PC-9 (cell line): ENCODE measurements at regions not wholly inside any gene's neighbourhood (a gene's known extent, or its start where the extent isn't known, plus 50 kb on each side); places are given as distances from the start of the nearest gene placed in this dataset.

Experiments used
- BruUV-seq: library from RNA; stranded (reverse); fragments of 400-500 nt; replicated peaks from 2 replicates; lab custom pipeline; 2021; lab: Mats Ljungman, UMichigan
- CTCF ChIA-PET: fragments of 300-600 bp; sonication (Branson Sonifier 250); formaldehyde crosslinking; loops from one replicate; lab custom pipeline; 2022; ENCODE audit warnings: antibody characterized with exemption; lab: Charles Lee
- POLR2A ChIA-PET: fragments of 300-600 bp; sonication (Branson Sonifier 250); formaldehyde crosslinking; loops from one replicate; lab custom pipeline; 2022; ENCODE audit warnings: antibody characterized with exemption; ENCODE audit not compliant: unreplicated experiment; lab: Charles Lee
- DNase-seq, 2 experiments: peaks; one replicate each; pipeline versions ENCODE4 v3.0.0 to v3.0.0-alpha.2; 2015 to 2022; ENCODE audit warnings: mixed read lengths in 1 of 2
- H2AFZ ChIP-seq: fragments of 200-600 bp; sonication (generic); 2 replicates; pipeline ENCODE4 v1.8.1; 2017; ENCODE audit warnings: antibody characterized with exemption
- H3F3A ChIP-seq: fragments of 200-600 bp; sonication (generic); 2 replicates; pipeline ENCODE4 v1.8.1; 2017; ENCODE audit warnings: antibody characterized with exemption, mild to moderate bottlenecking, low read depth; ENCODE audit not compliant: insufficient read depth
- H3K27ac ChIP-seq: fragments of 200-600 bp; sonication (generic); 2 replicates; pipeline ENCODE4 v1.6.1; 2016; ENCODE audit warnings: mixed run types
- H3K27me3 ChIP-seq: fragments of 200-600 bp; sonication (generic); 2 replicates; pipeline ENCODE4 v1.6.1; 2016; ENCODE audit warnings: low read depth, mixed run types; ENCODE audit not compliant: insufficient read depth
- H3K36me3 ChIP-seq: fragments of 200-600 bp; sonication (generic); 2 replicates; pipeline ENCODE4 v1.6.1; 2016; ENCODE audit warnings: low read depth, mixed run types
- H3K4me1 ChIP-seq: fragments of 200-600 bp; sonication (generic); replicated peaks from 2 replicates; pipeline ENCODE4 v1.6.1; 2016; ENCODE audit warnings: mixed run types; ENCODE audit not compliant: insufficient read depth
- H3K4me2 ChIP-seq: fragments of 200-600 bp; sonication (generic); 2 replicates; pipeline ENCODE4 v1.6.1; 2017; ENCODE audit warnings: mixed run types
- H3K4me3 ChIP-seq: fragments of 200-600 bp; sonication (generic); 2 replicates; pipeline ENCODE4 v1.6.1; 2016; ENCODE audit warnings: mixed run types
- H3K79me2 ChIP-seq: fragments of 200-600 bp; sonication (generic); 2 replicates; pipeline ENCODE4 v1.6.1; 2017; ENCODE audit warnings: low read depth, mixed run types
- H3K9me2 ChIP-seq: fragments of 200-600 bp; sonication (generic); 2 replicates; pipeline ENCODE4 v1.8.1; 2017; ENCODE audit warnings: mild to moderate bottlenecking; ENCODE audit not compliant: insufficient read depth
- H3K9me3 ChIP-seq: fragments of 200-600 bp; sonication (generic); 2 replicates; pipeline ENCODE4 v1.8.1; 2016; ENCODE audit warnings: low read depth; ENCODE audit not compliant: insufficient read depth
- H4K20me1 ChIP-seq: fragments of 200-600 bp; sonication (generic); 2 replicates; pipeline ENCODE4 v1.8.1; 2017; ENCODE audit not compliant: insufficient read depth
- EZH2 ChIP-seq: fragments of 200-600 bp; sonication (generic); IDR thresholded peaks from 2 replicates; pipeline ENCODE4 v1.8.0; 2017; ENCODE audit warnings: antibody characterized with exemption, low read depth
- intact Hi-C: fragments of 100-400 bp; cut with micrococcal nuclease; formaldehyde crosslinking; loops from one replicate; pipeline ENCODE4 v1.10.0; 2022; ENCODE audit not compliant: unreplicated experiment
- TF ChIP-seq, protein P1 (sequence below): fragments of 200-600 bp; sonication (generic); conservative IDR thresholded peaks from 2 replicates; pipeline ENCODE4 v1.6.1; 2017; ENCODE audit warnings: mixed run types, antibody characterized with exemption, mild to moderate bottlenecking, moderate library complexity

DNA sequence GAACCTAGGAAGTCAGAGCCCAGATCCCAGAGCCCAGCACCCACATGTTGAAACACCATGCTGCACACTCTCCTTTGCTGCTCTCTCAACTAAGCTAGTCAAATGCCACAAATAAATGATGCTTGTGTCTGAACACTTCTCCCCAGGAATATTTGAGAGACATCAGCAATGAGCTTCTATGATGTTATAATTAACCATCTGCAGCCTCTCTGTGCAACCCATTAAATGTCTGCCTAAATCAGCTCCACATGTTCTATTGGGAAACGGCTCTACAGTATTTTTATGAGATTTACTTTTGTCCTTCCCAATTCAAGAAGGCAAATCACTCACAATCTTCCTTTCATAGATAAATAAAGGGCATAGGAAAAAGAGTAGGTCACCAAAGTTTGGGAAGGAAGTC lies 266.8 kb upstream of the PARD3B start:
- no peaks in the 10 kb centered on the region for H3K27me3 ChIP-seq
- no peak overlapping the region for H3K4me2 ChIP-seq
- H4K20me1 ChIP-seq = no peaks in the 10 kb centered on the region
- no peaks in the 10 kb centered on the region for H3K79me2 ChIP-seq
- no peak overlapping the region for H2AFZ ChIP-seq
- no peaks in the 10 kb centered on the region for H3K9me2 ChIP-seq
- ChIA-PET POLR2A (no interaction called here), CTCF (no interaction called here)
- no TSS peak for BruUV-seq
- no peaks in the 10 kb centered on the region for H3K4me1 ChIP-seq
- no peak overlapping the region for H3K4me3 ChIP-seq
- H3K27ac ChIP-seq = no peak overlapping the region
- intact Hi-C loops = no loop called here
- DNase-seq = no peak
- no peaks in the 10 kb centered on the region for H3K36me3 ChIP-seq
- H3K9me3 ChIP-seq = no peaks in the 10 kb centered on the region
- no peaks in the 10 kb centered on the region for H3F3A ChIP-seq
- no peak for TF ChIP-seq EZH2
- TF ChIP-seq, protein P1, sequence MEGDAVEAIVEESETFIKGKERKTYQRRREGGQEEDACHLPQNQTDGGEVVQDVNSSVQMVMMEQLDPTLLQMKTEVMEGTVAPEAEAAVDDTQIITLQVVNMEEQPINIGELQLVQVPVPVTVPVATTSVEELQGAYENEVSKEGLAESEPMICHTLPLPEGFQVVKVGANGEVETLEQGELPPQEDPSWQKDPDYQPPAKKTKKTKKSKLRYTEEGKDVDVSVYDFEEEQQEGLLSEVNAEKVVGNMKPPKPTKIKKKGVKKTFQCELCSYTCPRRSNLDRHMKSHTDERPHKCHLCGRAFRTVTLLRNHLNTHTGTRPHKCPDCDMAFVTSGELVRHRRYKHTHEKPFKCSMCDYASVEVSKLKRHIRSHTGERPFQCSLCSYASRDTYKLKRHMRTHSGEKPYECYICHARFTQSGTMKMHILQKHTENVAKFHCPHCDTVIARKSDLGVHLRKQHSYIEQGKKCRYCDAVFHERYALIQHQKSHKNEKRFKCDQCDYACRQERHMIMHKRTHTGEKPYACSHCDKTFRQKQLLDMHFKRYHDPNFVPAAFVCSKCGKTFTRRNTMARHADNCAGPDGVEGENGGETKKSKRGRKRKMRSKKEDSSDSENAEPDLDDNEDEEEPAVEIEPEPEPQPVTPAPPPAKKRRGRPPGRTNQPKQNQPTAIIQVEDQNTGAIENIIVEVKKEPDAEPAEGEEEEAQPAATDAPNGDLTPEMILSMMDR = no peak

DNA sequence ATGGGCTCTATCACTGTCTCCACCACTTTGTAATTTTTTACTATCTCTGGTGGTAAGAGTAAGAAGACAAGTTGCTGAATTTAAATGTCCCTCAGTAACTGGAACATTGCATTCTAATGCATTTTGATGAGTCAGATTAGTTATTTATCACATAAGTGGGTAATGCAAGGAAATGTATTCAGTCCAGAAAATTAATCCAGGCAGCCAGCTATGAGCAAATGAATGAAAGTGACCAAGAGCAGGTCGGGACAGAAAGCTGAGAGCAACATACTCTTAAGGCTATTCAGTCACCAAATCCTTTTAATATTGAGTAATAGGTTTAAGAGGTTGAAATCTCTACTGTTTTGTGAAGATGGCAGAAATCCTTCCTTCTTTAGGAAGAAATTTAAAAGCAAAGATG lies 265.5 kb upstream of the PARD3B start:
- Histone ChIP-seq H4K20me1 (no peaks in the 10 kb centered on the region), H3K9me3 (no peaks in the 10 kb centered on the region), H2AFZ (no peak overlapping the region), H3K4me2 (no peak overlapping the region), H3K27ac (no peak overlapping the region), H3K4me3 (no peak overlapping the region), H3K36me3 (no peaks in the 10 kb centered on the region), H3K27me3 (no peaks in the 10 kb centered on the region), H3K4me1 (no peaks in the 10 kb centered on the region), H3K79me2 (no peaks in the 10 kb centered on the region), H3K9me2 (no peaks in the 10 kb centered on the region), H3F3A (no peaks in the 10 kb centered on the region)
- POLR2A ChIA-PET = no interaction called here
- CTCF ChIA-PET = no interaction called here
- no peak for DNase-seq
- BruUV-seq = no TSS peak
- no peak for TF ChIP-seq EZH2
- TF ChIP-seq, protein P1 = no peak
- intact Hi-C loops = no loop called here

DNA sequence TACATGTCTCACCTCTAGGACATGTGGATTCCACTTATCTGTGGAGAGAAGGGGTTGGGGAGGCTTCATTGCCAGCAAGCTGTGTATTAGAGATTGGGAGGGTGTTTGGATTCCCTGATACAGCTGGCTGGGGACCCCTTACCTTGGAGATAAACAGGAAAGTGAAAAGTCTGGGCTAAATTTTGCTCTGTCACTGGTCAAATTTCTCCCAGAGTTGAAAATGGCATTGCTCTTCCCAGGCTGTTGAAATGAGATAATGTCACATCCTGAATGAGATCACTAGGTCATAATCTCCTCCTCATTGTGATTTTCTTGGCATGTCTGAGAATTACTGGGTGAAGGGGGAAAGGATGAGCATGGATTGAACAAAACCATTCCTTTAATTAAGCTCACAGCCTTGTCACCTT lies 265.0 kb upstream of the PARD3B start:
- H3K27me3 ChIP-seq = no peaks in the 10 kb centered on the region
- ChIA-PET CTCF (no interaction called here), POLR2A (no interaction called here)
- H3K36me3 ChIP-seq = no peaks in the 10 kb centered on the region
- H3K4me3 ChIP-seq = no peak overlapping the region
- no peaks in the 10 kb centered on the region for H3K9me3 ChIP-seq
- intact Hi-C loops = no loop called here
- DNase-seq = no peak
- H3K4me1 ChIP-seq = no peaks in the 10 kb centered on the region
- BruUV-seq = no TSS peak
- H3F3A ChIP-seq = no peaks in the 10 kb centered on the region
- H3K4me2 ChIP-seq = no peak overlapping the region
- H3K9me2 ChIP-seq = no peaks in the 10 kb centered on the region
- H3K27ac ChIP-seq = no peak overlapping the region
- no peak for TF ChIP-seq EZH2
- TF ChIP-seq, protein P1 = no peak
- H3K79me2 ChIP-seq = no peaks in the 10 kb centered on the region
- no peak overlapping the region for H2AFZ ChIP-seq
- H4K20me1 ChIP-seq = no peaks in the 10 kb centered on the region
